GM12878 (cell line): ENCODE measurements at regions not wholly inside any gene's neighbourhood (a gene's known extent, or its start where the extent isn't known, plus 50 kb on each side); places are given as distances from the start of the nearest gene placed in this dataset.

Source experiments
- ATAC-seq: fragments of 200-7000 bp; cut with Tn5 transposase; 3 replicates; pipeline ENCODE4 v1.9.1; 2020; ENCODE audit warnings: mild to moderate bottlenecking, moderate library complexity
- BruUV-seq: library from RNA; stranded (reverse); fragments of 400-500 nt; replicated peaks from 2 replicates; lab custom pipeline; 2021; lab: Mats Ljungman, UMichigan
- CTCF ChIA-PET: fragments of 300-600 bp; sonication (Branson Sonifier 250); formaldehyde crosslinking; extraction: SDS; loops from one replicate; lab custom pipeline; 2021; ENCODE audit warnings: inconsistent platforms; lab: Yijun Ruan, JAX
- POLR2A ChIA-PET: fragments of 350-600 bp; formaldehyde crosslinking; extraction: SDS; loops from one replicate; lab custom pipeline; 2021; ENCODE audit warnings: inconsistent platforms; lab: Charles Lee
- RAD21 ChIA-PET: fragments of 300-600 bp; sonication (Branson Sonifier 250); formaldehyde crosslinking; loops from one replicate; lab custom pipeline; 2023; ENCODE audit warnings: antibody characterized with exemption; ENCODE audit not compliant: unreplicated experiment; lab: Charles Lee
- SMC1A ChIA-PET: fragments of 300-600 bp; sonication (Branson Sonifier 250); formaldehyde crosslinking; loops from one replicate; lab custom pipeline; 2023; ENCODE audit not compliant: unreplicated experiment, uncharacterized antibody; lab: Charles Lee
- DNase-seq: peaks from one replicate; pipeline ENCODE4 v3.0.0-alpha.2; 2011; ENCODE audit warnings: low read depth, low spot score
- FAIRE-seq: peaks from 3 replicates; lab custom pipeline; 2011; peaks lifted over from hg19 to GRCh38; lab: Jason Lieb, UNC
- H2AFZ ChIP-seq: 2 replicates; pipeline ENCODE4 v1.6.0; 2011; ENCODE audit warnings: low read depth, low read length, control low read depth; ENCODE audit not compliant: control insufficient read depth
- H3K27ac ChIP-seq: 2 replicates; pipeline ENCODE4 v1.5.1; 2011; ENCODE audit warnings: control low read depth; ENCODE audit not compliant: control insufficient read depth, insufficient read depth
- H3K27me3 ChIP-seq, 2 experiments: replicated peaks in 1 of 2; 2 replicates each; pipeline versions ENCODE4 v1.6.0 to v1.6.1; 2011; ENCODE audit warnings: low read length in 1 of 2; ENCODE audit not compliant: control insufficient read depth in 2 of 2, insufficient read depth in 2 of 2
- H3K36me3 ChIP-seq, 2 experiments: 2 replicates each; pipeline ENCODE4 v1.5.1; 2011; ENCODE audit warnings: low read length in 1 of 2; ENCODE audit not compliant: control insufficient read depth in 2 of 2, insufficient read depth in 2 of 2
- H3K4me1 ChIP-seq: 2 replicates; pipeline ENCODE4 v1.6.1; 2011; ENCODE audit warnings: mild to moderate bottlenecking, low read length, moderate library complexity, mixed read lengths; ENCODE audit not compliant: control insufficient read depth, insufficient read depth
- H3K4me2 ChIP-seq: 2 replicates; pipeline ENCODE4 v1.6.0; 2011; ENCODE audit warnings: control low read depth; ENCODE audit not compliant: control insufficient read depth, insufficient read depth
- H3K4me3 ChIP-seq: fragments of 200-600 bp; sonication (generic); 2 replicates; pipeline ENCODE4 v1.5.1; 2016
- H3K79me2 ChIP-seq: 2 replicates; pipeline ENCODE4 v1.6.0; 2011; ENCODE audit warnings: low read length; ENCODE audit not compliant: control insufficient read depth, insufficient read depth
- H3K9ac ChIP-seq: 2 replicates; pipeline ENCODE4 v1.8.0; 2011; ENCODE audit warnings: low read length, control low read depth, mixed read lengths; ENCODE audit not compliant: control insufficient read depth, insufficient read depth
- H3K9me3 ChIP-seq: replicated peaks from 3 replicates; pipeline ENCODE4 v1.5.1; 2011; ENCODE audit warnings: mild to moderate bottlenecking, low read length; ENCODE audit not compliant: control insufficient read depth, insufficient read depth
- H4K20me1 ChIP-seq: 2 replicates; pipeline ENCODE4 v1.6.0; 2011; ENCODE audit not compliant: control insufficient read depth, insufficient read depth
- BMI1 ChIP-seq: fragments of 450-650 bp; IDR thresholded peaks from 2 replicates; pipeline ENCODE4 v1.6.1; 2016; ENCODE audit warnings: mild to moderate bottlenecking, moderate library complexity, borderline replicate concordance
- KLF5 ChIP-seq: fragments of 450-650 bp; IDR thresholded peaks from 2 replicates; pipeline ENCODE4 v1.6.1; 2014; ENCODE audit warnings: mild to moderate bottlenecking; ENCODE audit not compliant: partially characterized antibody
- LARP7 ChIP-seq: fragments of 450-650 bp; IDR thresholded peaks from 2 replicates; pipeline ENCODE4 v1.6.1; 2017; ENCODE audit warnings: mild to moderate bottlenecking
- MXI1 ChIP-seq: fragments of 150-350 bp; IDR thresholded peaks from 2 replicates; pipeline ENCODE4 v1.6.1; 2011; ENCODE audit warnings: low read depth, mild to moderate bottlenecking, inconsistent platforms, low read length, improper control_type of control experiment
- MYC ChIP-seq: IDR thresholded peaks from 2 replicates; pipeline ENCODE4 v1.6.1; 2011; ENCODE audit warnings: mild to moderate bottlenecking, low read length, moderate library complexity, inconsistent platforms; ENCODE audit not compliant: insufficient read depth, insufficient replicate concordance, insufficient read length, severe bottlenecking
- NFYA ChIP-seq: IDR thresholded peaks from 2 replicates; pipeline ENCODE4 v1.6.1; 2011; ENCODE audit warnings: low read depth, mild to moderate bottlenecking, low read length, improper control_type of control experiment, borderline replicate concordance
- NR2C1 ChIP-seq: fragments of 450-650 bp; IDR thresholded peaks from 2 replicates; pipeline ENCODE4 v1.6.1; 2017; ENCODE audit warnings: antibody characterized with exemption, mild to moderate bottlenecking, moderate library complexity
- PAX5 ChIP-seq: IDR thresholded peaks from 2 replicates; pipeline ENCODE4 v1.6.1; 2011; ENCODE audit warnings: low read depth, low read length, borderline replicate concordance
- RUNX3 ChIP-seq: IDR thresholded peaks from 2 replicates; pipeline ENCODE4 v1.6.1; 2012; ENCODE audit warnings: low read length, inconsistent platforms
- SMAD5 ChIP-seq: IDR thresholded peaks from 2 replicates; pipeline ENCODE4 v1.6.1; 2016; ENCODE audit warnings: antibody characterized with exemption, low read depth
- SPI1 ChIP-seq: IDR thresholded peaks from 2 replicates; pipeline ENCODE4 v1.6.1; 2011; ENCODE audit warnings: low read depth, mild to moderate bottlenecking, low read length, moderate library complexity, borderline replicate concordance; ENCODE audit not compliant: insufficient read depth
- ZBED1 ChIP-seq: IDR thresholded peaks from 2 replicates; pipeline ENCODE4 v1.6.1; 2016; ENCODE audit warnings: borderline replicate concordance
- ZNF24 ChIP-seq: fragments of 450-650 bp; IDR thresholded peaks from 2 replicates; pipeline ENCODE4 v1.6.1; 2017; ENCODE audit warnings: antibody characterized with exemption, mild to moderate bottlenecking
- ZNF384 ChIP-seq: IDR thresholded peaks from 2 replicates; pipeline ENCODE4 v1.6.1; 2012; ENCODE audit warnings: low read depth, mild to moderate bottlenecking, low read length, improper control_type of control experiment, borderline replicate concordance
- WGBS: methylation state at CpG from one replicate; pipeline ENCODE4 v1.1.6; 2016; ENCODE audit warnings: low lambda C conversion rate; ENCODE audit not compliant: insufficient replicate concordance, insufficient coverage; ENCODE audit errors: missing lambda C conversion rate; 5-methylcytosine and 5-hydroxymethylcytosine counted together
- in situ Hi-C: fragments of 300-500 bp; cut with MboI; formaldehyde crosslinking; loops from 9 replicates; pipeline ENCODE4 v1.14.3; 2018; ENCODE audit warnings: mixed read lengths
- intact Hi-C: fragments of 100-400 bp; cut with micrococcal nuclease; formaldehyde crosslinking; loops from one replicate; pipeline ENCODE4 v1.14.2; 2022; ENCODE audit not compliant: unreplicated experiment
- TF ChIP-seq, protein P1 (sequence below): fragments of 450-650 bp; IDR thresholded peaks from 2 replicates; pipeline ENCODE4 v1.6.1; 2018; ENCODE audit warnings: mild to moderate bottlenecking, low read depth, moderate library complexity; ENCODE audit not compliant: partially characterized antibody
- TF ChIP-seq, protein P2 (sequence below): fragments of 450-650 bp; IDR thresholded peaks from 2 replicates; pipeline ENCODE4 v1.6.1; 2017; ENCODE audit warnings: mild to moderate bottlenecking, moderate library complexity

DNA sequence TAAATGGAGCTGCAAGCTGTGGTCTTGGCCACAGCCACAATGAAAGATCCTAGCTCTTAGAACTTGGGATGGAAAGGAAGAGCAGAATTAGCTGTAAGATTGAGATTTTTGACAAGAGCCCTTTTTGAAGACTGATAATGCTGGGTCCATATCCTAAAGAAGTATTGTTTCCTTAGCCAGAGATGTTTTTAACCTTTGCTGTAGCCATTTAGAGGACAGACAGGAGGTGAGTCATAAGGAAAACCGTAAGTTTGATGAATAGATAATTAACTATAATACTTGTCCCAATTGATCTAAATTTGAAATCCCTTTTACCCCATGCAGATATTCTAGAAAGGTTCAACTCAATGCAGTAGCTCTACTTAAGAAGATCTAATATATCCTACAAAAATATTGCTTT lies 213.7 kb downstream of the HTR1B start (continued):
- TF ChIP-seq, protein P1, sequence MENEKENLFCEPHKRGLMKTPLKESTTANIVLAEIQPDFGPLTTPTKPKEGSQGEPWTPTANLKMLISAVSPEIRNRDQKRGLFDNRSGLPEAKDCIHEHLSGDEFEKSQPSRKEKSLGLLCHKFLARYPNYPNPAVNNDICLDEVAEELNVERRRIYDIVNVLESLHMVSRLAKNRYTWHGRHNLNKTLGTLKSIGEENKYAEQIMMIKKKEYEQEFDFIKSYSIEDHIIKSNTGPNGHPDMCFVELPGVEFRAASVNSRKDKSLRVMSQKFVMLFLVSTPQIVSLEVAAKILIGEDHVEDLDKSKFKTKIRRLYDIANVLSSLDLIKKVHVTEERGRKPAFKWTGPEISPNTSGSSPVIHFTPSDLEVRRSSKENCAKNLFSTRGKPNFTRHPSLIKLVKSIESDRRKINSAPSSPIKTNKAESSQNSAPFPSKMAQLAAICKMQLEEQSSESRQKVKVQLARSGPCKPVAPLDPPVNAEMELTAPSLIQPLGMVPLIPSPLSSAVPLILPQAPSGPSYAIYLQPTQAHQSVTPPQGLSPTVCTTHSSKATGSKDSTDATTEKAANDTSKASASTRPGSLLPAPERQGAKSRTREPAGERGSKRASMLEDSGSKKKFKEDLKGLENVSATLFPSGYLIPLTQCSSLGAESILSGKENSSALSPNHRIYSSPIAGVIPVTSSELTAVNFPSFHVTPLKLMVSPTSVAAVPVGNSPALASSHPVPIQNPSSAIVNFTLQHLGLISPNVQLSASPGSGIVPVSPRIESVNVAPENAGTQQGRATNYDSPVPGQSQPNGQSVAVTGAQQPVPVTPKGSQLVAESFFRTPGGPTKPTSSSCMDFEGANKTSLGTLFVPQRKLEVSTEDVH = no peak
- TF ChIP-seq KLF5 (no peak), NR2C1 (no peak), RUNX3 (no peak)

DNA sequence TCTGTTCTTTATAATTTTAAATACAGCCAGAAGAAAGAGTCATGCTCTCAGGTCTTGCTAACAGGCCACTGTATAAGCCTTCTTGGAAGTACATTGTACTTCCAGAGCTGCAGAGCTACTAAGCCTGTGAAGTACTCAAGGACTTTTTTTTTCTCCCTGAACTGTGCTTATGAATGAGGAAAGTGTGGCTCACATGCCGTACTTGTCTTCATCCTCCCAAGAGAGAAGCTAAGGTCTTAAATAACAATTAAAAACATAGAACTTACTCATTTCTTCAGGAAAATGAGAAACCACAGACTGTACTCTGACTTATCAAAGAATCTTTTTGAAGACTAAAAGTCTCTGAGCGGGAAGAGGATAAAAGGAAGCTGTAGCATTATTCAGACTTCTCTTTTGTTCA lies 218.3 kb downstream of the HTR1B start:
- H2AFZ ChIP-seq = no peak overlapping the region
- no peak for DNase-seq

More for the DNA sequence above, 218.3 kb downstream of the HTR1B start:
- TF ChIP-seq ZNF384 = no peak
- no peak for TF ChIP-seq PAX5
- TF ChIP-seq BMI1 = no peak
- TF ChIP-seq LARP7 = no peak
- no peak for TF ChIP-seq NFYA
- no peak for TF ChIP-seq MXI1
- no peak for TF ChIP-seq SPI1
- TF ChIP-seq, protein P2, sequence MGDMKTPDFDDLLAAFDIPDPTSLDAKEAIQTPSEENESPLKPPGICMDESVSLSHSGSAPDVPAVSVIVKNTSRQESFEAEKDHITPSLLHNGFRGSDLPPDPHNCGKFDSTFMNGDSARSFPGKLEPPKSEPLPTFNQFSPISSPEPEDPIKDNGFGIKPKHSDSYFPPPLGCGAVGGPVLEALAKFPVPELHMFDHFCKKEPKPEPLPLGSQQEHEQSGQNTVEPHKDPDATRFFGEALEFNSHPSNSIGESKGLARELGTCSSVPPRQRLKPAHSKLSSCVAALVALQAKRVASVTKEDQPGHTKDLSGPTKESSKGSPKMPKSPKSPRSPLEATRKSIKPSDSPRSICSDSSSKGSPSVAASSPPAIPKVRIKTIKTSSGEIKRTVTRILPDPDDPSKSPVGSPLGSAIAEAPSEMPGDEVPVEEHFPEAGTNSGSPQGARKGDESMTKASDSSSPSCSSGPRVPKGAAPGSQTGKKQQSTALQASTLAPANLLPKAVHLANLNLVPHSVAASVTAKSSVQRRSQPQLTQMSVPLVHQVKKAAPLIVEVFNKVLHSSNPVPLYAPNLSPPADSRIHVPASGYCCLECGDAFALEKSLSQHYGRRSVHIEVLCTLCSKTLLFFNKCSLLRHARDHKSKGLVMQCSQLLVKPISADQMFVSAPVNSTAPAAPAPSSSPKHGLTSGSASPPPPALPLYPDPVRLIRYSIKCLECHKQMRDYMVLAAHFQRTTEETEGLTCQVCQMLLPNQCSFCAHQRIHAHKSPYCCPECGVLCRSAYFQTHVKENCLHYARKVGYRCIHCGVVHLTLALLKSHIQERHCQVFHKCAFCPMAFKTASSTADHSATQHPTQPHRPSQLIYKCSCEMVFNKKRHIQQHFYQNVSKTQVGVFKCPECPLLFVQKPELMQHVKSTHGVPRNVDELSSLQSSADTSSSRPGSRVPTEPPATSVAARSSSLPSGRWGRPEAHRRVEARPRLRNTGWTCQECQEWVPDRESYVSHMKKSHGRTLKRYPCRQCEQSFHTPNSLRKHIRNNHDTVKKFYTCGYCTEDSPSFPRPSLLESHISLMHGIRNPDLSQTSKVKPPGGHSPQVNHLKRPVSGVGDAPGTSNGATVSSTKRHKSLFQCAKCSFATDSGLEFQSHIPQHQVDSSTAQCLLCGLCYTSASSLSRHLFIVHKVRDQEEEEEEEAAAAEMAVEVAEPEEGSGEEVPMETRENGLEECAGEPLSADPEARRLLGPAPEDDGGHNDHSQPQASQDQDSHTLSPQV = no peak
- TF ChIP-seq MYC = no peak
- TF ChIP-seq ZBED1 = no peak
- no peak for TF ChIP-seq SMAD5
- no peak for TF ChIP-seq ZNF24
- intact Hi-C loops = no loop called here
- ChIA-PET CTCF (interaction anchor here (1.4 kb wide), 1 partner anchor 21 kb away, joined by 4 read pairs; no protein-coding TSS in a partner anchor), POLR2A (no interaction called here), RAD21 (no interaction called here), SMC1A (interaction anchor here (0.7 to 1.5 kb wide), 2 partner anchors 13 to 93 kb away, joined by 3 to 4 read pairs; no protein-coding TSS in a partner anchor)
- H3K4me1 ChIP-seq = no peaks in the 10 kb centered on the region
- H3K27ac ChIP-seq = no peak overlapping the region
- no peaks in the 10 kb centered on the region for H3K79me2 ChIP-seq
- FAIRE-seq = no peak
- H3K9ac ChIP-seq = no peak overlapping the region
- 0% methylated on average over 2 of the region's 2 CpGs for WGBS
- ATAC-seq = no peak
- H3K9me3 ChIP-seq = no peaks in the 10 kb centered on the region
- BruUV-seq = no TSS peak
- H3K4me2 ChIP-seq = no peak overlapping the region
- H4K20me1 ChIP-seq = no peaks in the 10 kb centered on the region
- no peaks in the 10 kb centered on the region for H3K27me3 ChIP-seq
- no peaks in the 10 kb centered on the region for H3K36me3 ChIP-seq
- in situ Hi-C loops = no loop called here
- no peak overlapping the region for H3K4me3 ChIP-seq
